Lower leg skin (tissue), 3 donors: ENCODE measurements at regions not wholly inside any gene's neighbourhood (a gene's known extent, or its start where the extent isn't known, plus 50 kb on each side); places are given as distances from the start of the nearest gene placed in this dataset.

Experiments
- CTCF ChIP-seq, 3 donors: fragments of 450-650 bp; IDR thresholded peaks; one replicate each; pipeline ENCODE4 v1.5.1; 2016; ENCODE audit warnings: antibody characterized with exemption in 3 of 3, mild to moderate bottlenecking in 3 of 3, moderate library complexity in 2 of 3
- POLR2A ChIP-seq, 2 donors: fragments of 450-650 bp; IDR thresholded peaks; one replicate each; pipeline ENCODE4 v1.6.1; 2016 to 2017; ENCODE audit warnings: antibody characterized with exemption in 2 of 2, mild to moderate bottlenecking in 1 of 2, moderate library complexity in 1 of 2

- TF ChIP-seq POLR2A (IDR thresholded peaks at IDR 0.05) (no peak), CTCF (IDR thresholded peaks at IDR 0.05) (no peak)
Observed at GRCh38 chr2:19683556-19683955, 218.2 kb downstream of the TTC32 start.
